ENCODE measurements at regions not wholly inside any gene's neighbourhood (a gene's known extent, or its start where the extent isn't known, plus 50 kb on each side); places are given as distances from the start of the nearest gene placed in this dataset.
"Not testable (repeated sequence)": the region's sequence is repeated elsewhere in the genome, so short reads cannot be mapped to it uniquely, and the experiment has no call there.

GRCh38 chr5:152456815-152457443 lies 51.9 kb upstream of the NMUR2 start:
- no peak for DNase-seq (ENCODE audit: low read depth)

GRCh38 chr5:152462021-152462721 lies 57.1 kb upstream of the NMUR2 start:
- no peak for DNase-seq (ENCODE audit: low read depth)

GRCh38 chr5:152464048-152464447 lies 59.0 kb upstream of the NMUR2 start:
- no peak for DNase-seq (ENCODE audit: low read depth)

- DNase-seq (ENCODE audit: low read depth): no peak
These were observed 60.1 kb upstream of the NMUR2 start for GRCh38 chr5:152465140-152465539.

DNA sequence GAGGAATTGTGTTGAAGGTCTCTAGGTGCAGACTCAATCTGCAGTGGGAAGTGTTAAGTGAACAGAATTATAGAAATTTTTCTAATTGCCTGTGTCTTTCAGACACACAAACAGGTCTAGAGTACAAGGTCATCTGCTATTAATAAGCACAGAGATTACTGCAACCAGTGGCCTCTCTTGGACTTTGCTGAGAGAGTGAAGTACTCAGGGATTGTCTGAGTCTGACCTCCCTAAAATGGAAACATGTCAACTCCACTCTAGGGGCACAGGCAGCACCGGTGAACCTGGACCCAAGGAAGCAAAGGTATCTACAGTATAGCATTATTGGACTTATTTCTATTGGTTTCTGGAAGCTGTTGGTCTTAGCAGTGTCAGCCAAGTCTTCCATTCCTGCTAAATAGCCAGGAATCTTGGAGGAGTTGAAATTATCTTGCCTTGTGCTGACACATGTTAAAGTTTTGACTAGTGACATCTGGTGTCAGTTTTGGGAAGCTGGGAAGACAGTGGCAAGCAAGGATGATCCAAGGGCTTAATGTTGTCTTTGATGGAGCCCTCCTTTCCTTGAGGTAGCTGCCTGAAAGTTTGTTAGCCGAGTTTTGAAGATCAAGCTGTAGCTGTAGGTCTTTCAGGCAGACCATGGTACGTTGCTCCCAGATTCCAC lies 61.1 kb upstream of the NMUR2 start:
- DNase-seq (ENCODE audit: low read depth): no peak

DNA sequence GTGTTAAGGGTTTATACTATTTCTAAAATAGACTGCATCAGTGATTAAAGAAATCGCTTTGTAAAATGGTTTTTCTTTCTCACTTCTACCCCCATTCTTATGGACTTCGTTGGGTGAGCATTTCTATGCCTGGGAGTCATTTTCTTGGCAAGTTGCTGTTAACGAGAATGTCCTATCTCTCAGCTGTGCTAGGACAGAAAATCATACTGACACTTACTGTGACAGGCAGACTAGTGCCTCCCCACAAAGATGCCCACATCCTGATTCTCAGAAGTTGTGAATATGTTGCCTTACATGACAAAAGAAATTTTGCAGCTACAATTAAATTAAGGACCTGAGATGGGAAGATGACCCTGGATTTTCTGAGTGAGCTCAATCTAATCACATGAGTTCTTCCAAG lies 65.1 kb upstream of the NMUR2 start:
- DNase-seq (ENCODE audit: low read depth): no peak

- DNase-seq (ENCODE audit: low read depth): no peak
These were observed 67.0 kb upstream of the NMUR2 start for GRCh38 chr5:152472083-152472482.

DNA sequence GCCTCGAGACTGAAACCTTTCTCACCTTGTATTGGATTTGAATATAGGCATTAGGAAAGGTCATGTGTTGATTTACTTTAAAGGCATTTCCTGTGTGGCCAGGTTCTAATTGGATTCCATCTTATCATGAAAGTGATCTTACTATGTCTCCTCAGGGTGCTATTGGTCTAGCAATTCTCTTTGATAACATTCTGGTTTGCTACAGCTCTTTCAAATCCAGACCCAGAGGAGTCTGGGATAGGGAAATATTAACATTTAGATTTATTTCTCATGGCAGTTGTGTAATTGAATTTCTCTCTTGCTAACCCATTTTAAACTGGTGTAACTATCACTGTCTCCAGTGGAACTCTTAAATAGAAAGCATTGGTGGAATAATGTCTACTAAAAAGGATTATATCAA lies 69.9 kb upstream of the NMUR2 start:
- no peak for DNase-seq (ENCODE audit: low read depth)

DNA sequence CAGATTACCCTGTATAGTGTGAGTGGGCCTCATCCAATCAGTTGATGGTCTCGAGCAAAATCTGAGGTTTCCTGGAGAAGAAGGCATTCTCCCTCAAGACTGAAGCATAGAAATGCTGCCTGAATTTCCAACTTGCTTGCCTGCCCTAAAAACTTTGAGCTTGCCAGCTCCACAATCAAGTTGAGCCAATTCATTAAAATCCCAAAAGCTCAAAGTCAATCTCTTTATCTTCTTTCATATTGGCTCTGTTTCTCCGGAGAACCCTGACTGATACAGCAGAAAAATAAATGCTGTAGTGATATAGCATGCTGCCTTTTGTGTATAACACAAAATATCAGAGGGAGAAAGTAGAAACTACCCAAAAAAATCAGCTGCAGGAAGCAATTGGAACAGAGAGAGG lies 72.5 kb upstream of the NMUR2 start:
- DNase-seq (ENCODE audit: low read depth): no peak

- not testable (repeated sequence) for DNase-seq (ENCODE audit: low read depth)
These were observed 74.8 kb upstream of the NMUR2 start for GRCh38 chr5:152479866-152480265.

- not testable (repeated sequence) for DNase-seq (ENCODE audit: low read depth)
These were observed 75.6 kb upstream of the NMUR2 start for GRCh38 chr5:152480677-152481076.

DNA sequence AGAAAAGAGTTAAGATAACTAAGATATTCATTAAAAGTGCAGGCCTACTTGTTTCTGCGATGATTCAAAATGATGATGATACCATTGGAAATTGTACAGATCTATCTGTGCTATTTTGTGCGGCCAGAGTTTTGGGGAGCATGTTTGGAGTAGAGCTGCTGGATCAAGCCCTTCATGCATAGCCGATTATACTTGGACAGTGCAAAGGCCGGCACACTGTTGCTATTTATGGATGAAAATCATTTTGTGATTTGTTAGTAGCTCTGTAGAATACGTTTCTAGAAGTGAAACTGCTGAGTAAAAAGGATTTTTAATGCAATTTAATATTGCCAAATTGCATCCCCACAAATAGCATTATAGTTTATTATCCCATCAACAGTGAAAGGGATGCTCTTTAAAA lies 82.1 kb upstream of the NMUR2 start:
- no peak for DNase-seq (ENCODE audit: low read depth)

GRCh38 chr5:152488869-152489268 lies 83.8 kb upstream of the NMUR2 start:
- no peak for DNase-seq (ENCODE audit: low read depth)

DNA sequence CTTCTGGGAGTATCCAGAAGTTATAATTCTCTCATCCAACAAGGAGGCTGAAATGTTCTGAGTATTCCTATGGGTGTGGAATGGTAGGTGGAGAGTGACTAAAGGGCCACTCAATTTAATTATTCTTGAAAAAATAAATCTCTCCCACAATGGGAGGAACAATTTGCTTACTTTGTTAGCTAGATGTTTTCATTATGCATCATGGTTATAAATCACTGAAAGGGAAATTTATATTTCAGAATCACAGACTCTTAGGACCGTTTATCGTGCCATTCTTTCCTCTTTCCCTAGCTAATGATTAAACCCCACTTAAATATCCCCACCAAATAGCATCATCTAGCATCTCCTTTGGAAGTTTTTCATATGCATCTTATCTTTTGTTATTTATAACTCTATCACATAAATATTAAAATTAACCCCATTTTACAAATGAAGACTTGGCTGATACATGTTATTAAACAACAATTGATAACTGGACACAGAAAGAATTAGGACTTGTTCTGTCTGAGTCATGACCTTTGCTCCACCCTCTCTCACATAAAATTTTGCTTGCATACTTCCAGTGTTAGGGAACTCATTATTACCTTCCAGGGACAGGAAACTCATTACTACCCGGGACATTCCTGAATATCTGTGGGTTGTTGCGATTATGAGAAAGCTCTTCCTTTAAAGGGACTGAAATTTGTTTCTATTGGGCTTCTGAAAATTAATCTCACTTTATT lies 94.9 kb upstream of the NMUR2 start:
- DNase-seq (ENCODE audit: low read depth): no peak

GRCh38 chr5:152501294-152501693 lies 96.2 kb upstream of the NMUR2 start:
- DNase-seq (ENCODE audit: low read depth): no peak

- no peak for DNase-seq (ENCODE audit: low read depth)
These were observed 98.1 kb upstream of the NMUR2 start for GRCh38 chr5:152503206-152503605.

DNA sequence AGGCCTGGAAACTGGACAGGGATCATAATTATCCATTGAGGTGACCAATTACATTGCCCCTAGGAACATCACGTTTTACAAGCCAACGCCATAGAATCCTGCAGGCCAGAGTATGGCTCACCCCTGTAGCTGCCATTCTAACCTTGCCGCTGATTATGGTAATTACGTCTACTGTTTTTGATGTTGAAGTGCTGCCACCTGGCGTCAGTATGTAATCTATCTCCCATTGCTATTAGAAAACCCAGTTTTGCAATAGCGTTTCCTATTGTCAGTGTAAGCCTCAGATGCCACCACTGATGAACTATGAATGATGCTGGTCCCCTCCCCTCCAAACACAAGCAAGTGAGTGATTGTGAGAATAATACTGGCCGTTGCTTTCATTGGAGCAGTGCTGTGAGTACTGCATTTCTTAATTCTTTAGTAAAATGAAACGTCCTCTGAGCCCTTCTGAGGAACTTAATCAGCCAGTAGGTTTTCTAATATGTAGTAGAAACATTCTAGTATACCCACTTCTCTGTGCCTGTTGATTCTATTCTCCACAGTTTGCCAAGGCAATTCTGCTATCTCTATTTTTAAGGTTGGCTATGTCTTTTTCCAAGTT lies 100.5 kb upstream of the NMUR2 start:
- peak; percentile 45 for DNase-seq (ENCODE audit: low read depth)

GRCh38 chr5:152511120-152511519 lies 106.0 kb upstream of the NMUR2 start:
- DNase-seq (ENCODE audit: low read depth): no peak

- no peak for DNase-seq (ENCODE audit: low read depth)
These were observed 106.6 kb upstream of the NMUR2 start for GRCh38 chr5:152511531-152512132.

- DNase-seq (ENCODE audit: low read depth): peak; percentile 12
These were observed 109.8 kb upstream of the NMUR2 start for GRCh38 chr5:152514827-152515397.

GRCh38 chr5:152523964-152524363 lies 118.9 kb upstream of the NMUR2 start:
- DNase-seq (ENCODE audit: low read depth): no peak
